ENCODE measurements at regions not wholly inside any gene's neighbourhood (a gene's known extent, or its start where the extent isn't known, plus 50 kb on each side); places are given as distances from the start of the nearest gene placed in this dataset.

- H3K9me3 ChIP-seq (ENCODE audit: control insufficient read depth in 2 of 2, low read length in 2 of 2) = no peaks in the 10 kb centered on the region
- H3K36me3 ChIP-seq (ENCODE audit: control insufficient read depth in 2 of 2, insufficient read depth in 2 of 2, low read length in 2 of 2) = no peaks in the 10 kb centered on the region
- no peak overlapping the region for H3K27ac ChIP-seq (ENCODE audit: low read depth in 2 of 2, low read length in 2 of 2)
- no peak overlapping the region for H3K9ac ChIP-seq (ENCODE audit: low read depth in 1 of 2, low read length in 2 of 2)
- no peaks in the 10 kb centered on the region for H3K27me3 ChIP-seq (ENCODE audit: control insufficient read depth in 2 of 2, insufficient read depth in 2 of 2, low read length in 2 of 2)
- H3K4me1 ChIP-seq (ENCODE audit: control insufficient read depth in 2 of 2, insufficient read depth in 2 of 2, low read length in 2 of 2) = no peaks in the 10 kb centered on the region
- H3K4me3 ChIP-seq (ENCODE audit: low read length in 2 of 2) = no peak overlapping the region
Measured at GRCh38 chr10:62705789-62706188, 98.7 kb upstream of the ADO start.

DNA sequence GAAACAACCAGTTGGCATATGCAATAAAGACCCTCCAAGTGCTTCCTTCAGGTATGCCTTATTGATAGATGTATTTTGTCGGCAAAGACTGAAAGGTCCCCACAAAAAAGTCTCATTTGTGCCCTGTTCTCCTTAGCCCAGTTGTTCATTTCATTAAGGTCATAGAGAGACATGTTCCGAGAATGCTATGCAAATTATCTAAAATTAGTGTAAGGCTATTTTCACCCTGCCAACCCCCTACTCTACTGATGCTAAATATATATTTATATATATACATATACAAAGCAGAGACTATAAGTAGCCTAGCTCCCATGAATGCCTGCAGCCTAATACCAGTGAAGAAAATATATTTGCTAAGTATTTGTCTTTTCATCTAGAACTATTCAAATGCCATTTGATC is 96.7 kb upstream of the ADO start:
- H3K9me3 ChIP-seq (ENCODE audit: control insufficient read depth in 2 of 2, low read length in 2 of 2) = no peaks in the 10 kb centered on the region
- no peak overlapping the region for H3K27ac ChIP-seq (ENCODE audit: low read depth in 2 of 2, low read length in 2 of 2)
- no peaks in the 10 kb centered on the region for H3K27me3 ChIP-seq (ENCODE audit: control insufficient read depth in 2 of 2, insufficient read depth in 2 of 2, low read length in 2 of 2)
- H3K36me3 ChIP-seq (ENCODE audit: control insufficient read depth in 2 of 2, insufficient read depth in 2 of 2, low read length in 2 of 2) = no peaks in the 10 kb centered on the region
- H3K4me1 ChIP-seq (ENCODE audit: control insufficient read depth in 2 of 2, insufficient read depth in 2 of 2, low read length in 2 of 2) = no peaks in the 10 kb centered on the region
- H3K9ac ChIP-seq (ENCODE audit: low read depth in 1 of 2, low read length in 2 of 2) = no peak overlapping the region
- H3K4me3 ChIP-seq (ENCODE audit: low read length in 2 of 2) = no peak overlapping the region

GRCh38 chr10:62708569-62708968 is 96.0 kb upstream of the ADO start:
- Histone ChIP-seq H3K27ac (ENCODE audit: low read depth in 2 of 2, low read length in 2 of 2) (no peak overlapping the region), H3K9ac (ENCODE audit: low read depth in 1 of 2, low read length in 2 of 2) (no peak overlapping the region), H3K36me3 (ENCODE audit: control insufficient read depth in 2 of 2, insufficient read depth in 2 of 2, low read length in 2 of 2) (no peaks in the 10 kb centered on the region), H3K9me3 (ENCODE audit: control insufficient read depth in 2 of 2, low read length in 2 of 2) (no peaks in the 10 kb centered on the region), H3K27me3 (ENCODE audit: control insufficient read depth in 2 of 2, insufficient read depth in 2 of 2, low read length in 2 of 2) (no peaks in the 10 kb centered on the region), H3K4me1 (ENCODE audit: control insufficient read depth in 2 of 2, insufficient read depth in 2 of 2, low read length in 2 of 2) (no peaks in the 10 kb centered on the region), H3K4me3 (ENCODE audit: low read length in 2 of 2) (no peak overlapping the region)

GRCh38 chr10:62709200-62709599 is 95.3 kb upstream of the ADO start:
- H3K9ac ChIP-seq (ENCODE audit: low read depth in 1 of 2, low read length in 2 of 2) = no peak overlapping the region
- no peak overlapping the region for H3K27ac ChIP-seq (ENCODE audit: low read depth in 2 of 2, low read length in 2 of 2)
- H3K27me3 ChIP-seq (ENCODE audit: control insufficient read depth in 2 of 2, insufficient read depth in 2 of 2, low read length in 2 of 2) = no peaks in the 10 kb centered on the region
- H3K9me3 ChIP-seq (ENCODE audit: control insufficient read depth in 2 of 2, low read length in 2 of 2) = no peaks in the 10 kb centered on the region
- no peaks in the 10 kb centered on the region for H3K36me3 ChIP-seq (ENCODE audit: control insufficient read depth in 2 of 2, insufficient read depth in 2 of 2, low read length in 2 of 2)
- H3K4me3 ChIP-seq (ENCODE audit: low read length in 2 of 2) = no peak overlapping the region
- H3K4me1 ChIP-seq (ENCODE audit: control insufficient read depth in 2 of 2, insufficient read depth in 2 of 2, low read length in 2 of 2) = no peaks in the 10 kb centered on the region

DNA sequence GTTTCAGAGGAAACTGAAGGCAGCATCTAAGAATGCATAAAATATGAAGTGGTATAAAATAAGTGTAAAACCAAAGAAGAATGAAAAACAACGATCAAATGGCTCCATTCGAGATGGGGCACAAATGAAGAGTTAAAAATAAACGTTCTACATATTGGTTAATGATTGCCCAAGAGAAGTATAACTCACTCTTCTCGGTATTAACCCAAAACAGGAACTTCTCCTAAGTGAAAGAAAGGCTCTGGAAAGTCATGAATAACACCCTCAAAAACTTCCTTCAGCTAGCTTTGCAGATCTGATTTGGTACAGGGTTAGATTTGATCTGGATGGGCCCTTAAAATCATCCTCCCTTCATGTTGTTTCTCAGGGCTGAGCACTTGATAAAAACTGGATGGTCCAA is 94.3 kb upstream of the ADO start:
- Histone ChIP-seq H3K4me1 (ENCODE audit: control insufficient read depth in 2 of 2, insufficient read depth in 2 of 2, low read length in 2 of 2) (no peaks in the 10 kb centered on the region), H3K36me3 (ENCODE audit: control insufficient read depth in 2 of 2, insufficient read depth in 2 of 2, low read length in 2 of 2) (no peaks in the 10 kb centered on the region), H3K9ac (ENCODE audit: low read depth in 1 of 2, low read length in 2 of 2) (no peak overlapping the region), H3K4me3 (ENCODE audit: low read length in 2 of 2) (no peak overlapping the region), H3K9me3 (ENCODE audit: control insufficient read depth in 2 of 2, low read length in 2 of 2) (no peaks in the 10 kb centered on the region), H3K27me3 (ENCODE audit: control insufficient read depth in 2 of 2, insufficient read depth in 2 of 2, low read length in 2 of 2) (no peaks in the 10 kb centered on the region), H3K27ac (ENCODE audit: low read depth in 2 of 2, low read length in 2 of 2) (no peak overlapping the region)

DNA sequence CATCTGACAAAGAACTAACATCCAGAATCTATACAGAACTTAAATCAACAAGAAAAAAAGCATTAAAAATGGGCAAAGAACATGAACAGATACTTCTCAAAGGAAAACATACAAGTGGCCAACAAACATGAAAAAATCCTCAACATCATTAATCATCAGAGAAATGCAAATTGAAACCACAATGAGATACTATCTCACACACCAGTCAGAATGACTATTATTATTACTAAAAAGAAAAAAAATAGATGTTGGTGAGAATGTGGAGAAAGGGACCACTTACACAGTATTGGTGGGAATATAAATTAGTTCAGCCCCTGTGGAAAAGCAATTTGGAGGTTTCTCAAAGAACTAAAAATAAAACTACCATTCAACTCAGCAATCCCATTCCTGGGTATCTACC is 89.1 kb upstream of the ADO start:
- Histone ChIP-seq H3K27ac (ENCODE audit: low read depth in 2 of 2, low read length in 2 of 2) (no peak overlapping the region), H3K9ac (ENCODE audit: low read depth in 1 of 2, low read length in 2 of 2) (no peak overlapping the region), H3K4me1 (ENCODE audit: control insufficient read depth in 2 of 2, insufficient read depth in 2 of 2, low read length in 2 of 2) (no peaks in the 10 kb centered on the region), H3K27me3 (ENCODE audit: control insufficient read depth in 2 of 2, insufficient read depth in 2 of 2, low read length in 2 of 2) (no peaks in the 10 kb centered on the region), H3K9me3 (ENCODE audit: control insufficient read depth in 2 of 2, low read length in 2 of 2) (no peaks in the 10 kb centered on the region), H3K36me3 (ENCODE audit: control insufficient read depth in 2 of 2, insufficient read depth in 2 of 2, low read length in 2 of 2) (no peaks in the 10 kb centered on the region), H3K4me3 (ENCODE audit: low read length in 2 of 2) (no peak overlapping the region)

- Histone ChIP-seq H3K9me3 (ENCODE audit: control insufficient read depth in 2 of 2, low read length in 2 of 2) (no peaks in the 10 kb centered on the region), H3K4me3 (ENCODE audit: low read length in 2 of 2) (no peak overlapping the region), H3K27ac (ENCODE audit: low read depth in 2 of 2, low read length in 2 of 2) (no peak overlapping the region), H3K4me1 (ENCODE audit: control insufficient read depth in 2 of 2, insufficient read depth in 2 of 2, low read length in 2 of 2) (no peaks in the 10 kb centered on the region), H3K36me3 (ENCODE audit: control insufficient read depth in 2 of 2, insufficient read depth in 2 of 2, low read length in 2 of 2) (no peaks in the 10 kb centered on the region), H3K9ac (ENCODE audit: low read depth in 1 of 2, low read length in 2 of 2) (no peak overlapping the region), H3K27me3 (ENCODE audit: control insufficient read depth in 2 of 2, insufficient read depth in 2 of 2, low read length in 2 of 2) (no peaks in the 10 kb centered on the region)
Measured at GRCh38 chr10:62718585-62718984, 85.9 kb upstream of the ADO start.

DNA sequence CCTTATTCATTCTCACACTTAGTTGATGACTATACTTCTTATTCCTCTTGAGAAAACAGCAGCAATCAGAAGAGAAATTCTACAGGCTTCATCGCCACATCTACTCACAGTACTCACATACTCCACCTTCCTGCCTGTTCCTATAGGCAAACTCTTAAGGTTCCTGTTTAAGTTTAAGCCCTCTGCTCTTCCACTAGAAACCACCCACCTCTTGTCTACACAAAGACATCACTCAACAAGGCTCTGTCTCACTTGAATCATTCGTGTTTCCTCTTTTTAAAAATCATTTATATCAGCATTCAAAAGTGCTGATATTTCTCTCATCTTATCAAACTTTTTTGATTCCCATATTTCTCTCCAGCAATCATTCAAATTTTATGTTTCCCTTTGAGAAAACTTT is 85.5 kb upstream of the ADO start:
- no peaks in the 10 kb centered on the region for H3K4me1 ChIP-seq (ENCODE audit: control insufficient read depth in 2 of 2, insufficient read depth in 2 of 2, low read length in 2 of 2)
- no peaks in the 10 kb centered on the region for H3K9me3 ChIP-seq (ENCODE audit: control insufficient read depth in 2 of 2, low read length in 2 of 2)
- H3K4me3 ChIP-seq (ENCODE audit: low read length in 2 of 2) = no peak overlapping the region
- no peaks in the 10 kb centered on the region for H3K36me3 ChIP-seq (ENCODE audit: control insufficient read depth in 2 of 2, insufficient read depth in 2 of 2, low read length in 2 of 2)
- no peak overlapping the region for H3K27ac ChIP-seq (ENCODE audit: low read depth in 2 of 2, low read length in 2 of 2)
- H3K9ac ChIP-seq (ENCODE audit: low read depth in 1 of 2, low read length in 2 of 2) = no peak overlapping the region
- H3K27me3 ChIP-seq (ENCODE audit: control insufficient read depth in 2 of 2, insufficient read depth in 2 of 2, low read length in 2 of 2) = no peaks in the 10 kb centered on the region

DNA sequence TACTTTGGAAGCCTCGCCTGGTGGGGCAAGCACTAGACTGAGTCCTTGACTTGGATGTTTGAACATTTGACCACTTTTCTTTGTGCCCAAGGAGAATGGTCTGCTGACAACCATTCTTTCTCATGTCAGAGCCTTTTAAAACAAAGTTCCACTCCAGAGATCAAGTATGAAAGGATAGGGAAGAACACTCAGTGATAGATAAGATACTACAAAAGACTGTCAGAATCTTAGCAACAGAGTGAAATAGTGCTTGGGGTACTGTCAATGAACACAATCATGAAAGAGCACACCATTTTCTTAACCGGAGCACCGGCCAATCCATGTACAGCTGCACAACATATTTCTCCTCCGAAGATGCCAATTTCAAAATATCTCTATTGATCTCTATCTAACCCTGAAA is 82.8 kb upstream of the ADO start:
- H3K9me3 ChIP-seq (ENCODE audit: control insufficient read depth in 2 of 2, low read length in 2 of 2) = no peaks in the 10 kb centered on the region
- no peak overlapping the region for H3K4me3 ChIP-seq (ENCODE audit: low read length in 2 of 2)
- no peaks in the 10 kb centered on the region for H3K27me3 ChIP-seq (ENCODE audit: control insufficient read depth in 2 of 2, insufficient read depth in 2 of 2, low read length in 2 of 2)
- H3K4me1 ChIP-seq (ENCODE audit: control insufficient read depth in 2 of 2, insufficient read depth in 2 of 2, low read length in 2 of 2) = no peaks in the 10 kb centered on the region
- H3K27ac ChIP-seq (ENCODE audit: low read depth in 2 of 2, low read length in 2 of 2) = no peak overlapping the region
- H3K9ac ChIP-seq (ENCODE audit: low read depth in 1 of 2, low read length in 2 of 2) = no peak overlapping the region
- no peaks in the 10 kb centered on the region for H3K36me3 ChIP-seq (ENCODE audit: control insufficient read depth in 2 of 2, insufficient read depth in 2 of 2, low read length in 2 of 2)

DNA sequence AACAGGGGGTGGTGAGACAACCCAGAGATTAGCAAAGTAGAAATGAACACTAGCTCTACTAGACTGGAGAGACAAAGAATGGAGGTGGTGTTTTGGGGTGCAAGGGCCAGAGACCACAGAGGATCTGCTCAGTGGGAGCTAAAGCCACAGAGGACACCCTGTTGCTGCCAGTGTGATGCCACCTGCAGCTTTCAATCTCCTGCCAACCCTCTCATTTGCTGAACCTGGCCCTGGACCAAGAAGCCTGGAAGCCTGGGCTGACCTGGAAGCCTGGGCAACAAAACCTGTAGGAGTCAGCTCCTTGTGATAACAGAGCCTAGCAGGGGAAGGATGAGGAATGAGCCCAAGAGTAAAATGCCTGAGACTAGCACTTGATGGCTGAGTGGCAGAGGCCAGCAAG is 81.1 kb upstream of the ADO start:
- Histone ChIP-seq H3K27ac (ENCODE audit: low read depth in 2 of 2, low read length in 2 of 2) (no peak overlapping the region), H3K9me3 (ENCODE audit: control insufficient read depth in 2 of 2, low read length in 2 of 2) (no peaks in the 10 kb centered on the region), H3K27me3 (ENCODE audit: control insufficient read depth in 2 of 2, insufficient read depth in 2 of 2, low read length in 2 of 2) (no peaks in the 10 kb centered on the region), H3K36me3 (ENCODE audit: control insufficient read depth in 2 of 2, insufficient read depth in 2 of 2, low read length in 2 of 2) (no peaks in the 10 kb centered on the region), H3K4me3 (ENCODE audit: low read length in 2 of 2) (no peak overlapping the region), H3K9ac (ENCODE audit: low read depth in 1 of 2, low read length in 2 of 2) (no peak overlapping the region), H3K4me1 (ENCODE audit: control insufficient read depth in 2 of 2, insufficient read depth in 2 of 2, low read length in 2 of 2) (no peaks in the 10 kb centered on the region)

GRCh38 chr10:62724465-62724864 is 80.1 kb upstream of the ADO start:
- Histone ChIP-seq H3K4me1 (ENCODE audit: control insufficient read depth in 2 of 2, insufficient read depth in 2 of 2, low read length in 2 of 2) (no peaks in the 10 kb centered on the region), H3K36me3 (ENCODE audit: control insufficient read depth in 2 of 2, insufficient read depth in 2 of 2, low read length in 2 of 2) (no peaks in the 10 kb centered on the region), H3K27me3 (ENCODE audit: control insufficient read depth in 2 of 2, insufficient read depth in 2 of 2, low read length in 2 of 2) (no peaks in the 10 kb centered on the region), H3K27ac (ENCODE audit: low read depth in 2 of 2, low read length in 2 of 2) (no peak overlapping the region), H3K4me3 (ENCODE audit: low read length in 2 of 2) (no peak overlapping the region), H3K9ac (ENCODE audit: low read depth in 1 of 2, low read length in 2 of 2) (no peak overlapping the region), H3K9me3 (ENCODE audit: control insufficient read depth in 2 of 2, low read length in 2 of 2) (no peaks in the 10 kb centered on the region)

All from mucosa of rectum (tissue), 2 donors.